GM23338 (cell line): ENCODE measurements at regions not wholly inside any gene's neighbourhood (a gene's known extent, or its start where the extent isn't known, plus 50 kb on each side); places are given as distances from the start of the nearest gene placed in this dataset.

Experiments
- CTCF ChIP-seq, 2 experiments: fragments of 200-600 bp in 1 of 2; sonication (generic) in 1 of 2; conservative IDR thresholded peaks; 2 replicates each; pipeline versions ENCODE4 v1.5.1 to v1.6.1; 2016 to 2017; ENCODE audit warnings: antibody characterized with exemption in 2 of 2, low read depth in 2 of 2, mild to moderate bottlenecking in 2 of 2, moderate library complexity in 1 of 2
- EZH2 ChIP-seq: fragments of 200-600 bp; sonication (generic); IDR thresholded peaks from one replicate; pipeline ENCODE4 v1.8.0; 2017; ENCODE audit warnings: antibody characterized with exemption, mild to moderate bottlenecking, low read depth; ENCODE audit not compliant: unreplicated experiment
- POLR2AphosphoS5 ChIP-seq: IDR thresholded peaks from 2 replicates; pipeline ENCODE4 v1.6.1; 2016; ENCODE audit warnings: antibody characterized with exemption, low read depth
- REST ChIP-seq: IDR thresholded peaks from one replicate; pipeline ENCODE4 v1.6.1; 2018; ENCODE audit warnings: antibody characterized with exemption; ENCODE audit not compliant: unreplicated experiment

- TF ChIP-seq CTCF (conservative IDR thresholded peaks at IDR 0.05; ENCODE audit: low read depth in 2 of 2) (no peak), POLR2AphosphoS5 (no peak), REST (no peak), EZH2 (no peak)
Measured at GRCh38 chr2:12253167-12253778, 463.5 kb upstream of the TRIB2 start.
